ENCODE measurements at regions not wholly inside any gene's neighbourhood (a gene's known extent, or its start where the extent isn't known, plus 50 kb on each side); places are given as distances from the start of the nearest gene placed in this dataset.

- Histone ChIP-seq H3K27ac (ENCODE audit: extremely low read depth, low read depth, low read length) (no peak overlapping the region), H3K9me3 (ENCODE audit: control insufficient read depth, insufficient read depth, low read depth, low read length) (no peaks in the 10 kb centered on the region), H3K4me1 (ENCODE audit: control insufficient read depth, insufficient read depth, low read length) (no peaks in the 10 kb centered on the region), H3K36me3 (ENCODE audit: control insufficient read depth in 2 of 2, insufficient read depth in 1 of 2, low read length in 2 of 2) (no peaks in the 10 kb centered on the region), H3K4me3 (ENCODE audit: low read depth, low read length) (no peak overlapping the region)
- TF ChIP-seq KLF1 (tag by site-specific recombination; IDR thresholded peaks at IDR 0.05) (no peak), ZNF202 (tag by site-specific recombination; IDR thresholded peaks at IDR 0.05; ENCODE audit: borderline replicate concordance) (no peak), ZNF654 (tag by site-specific recombination; IDR thresholded peaks at IDR 0.05; ENCODE audit: low read depth) (no peak), ZNF433 (tag by site-specific recombination; IDR thresholded peaks at IDR 0.05; ENCODE audit: low read depth) (no peak), ZFP69B (tag by site-specific recombination; IDR thresholded peaks at IDR 0.05) (no peak), SCRT1 (tag by site-specific recombination; IDR thresholded peaks at IDR 0.05; ENCODE audit: borderline replicate concordance) (no peak), ZNF133 (tag by site-specific recombination; IDR thresholded peaks at IDR 0.05) (no peak)
- ChIA-PET POLR2A (no interaction called here), CTCF (interaction anchor here (0.5 to 1.4 kb wide), 4 partner anchors 20 to 54 kb away, joined by 3 to 4 read pairs (median 3); no protein-coding TSS in a partner anchor)
Observed at GRCh38 chr10:2972810-2973209, 94.5 kb upstream of the PFKP start.

DNA sequence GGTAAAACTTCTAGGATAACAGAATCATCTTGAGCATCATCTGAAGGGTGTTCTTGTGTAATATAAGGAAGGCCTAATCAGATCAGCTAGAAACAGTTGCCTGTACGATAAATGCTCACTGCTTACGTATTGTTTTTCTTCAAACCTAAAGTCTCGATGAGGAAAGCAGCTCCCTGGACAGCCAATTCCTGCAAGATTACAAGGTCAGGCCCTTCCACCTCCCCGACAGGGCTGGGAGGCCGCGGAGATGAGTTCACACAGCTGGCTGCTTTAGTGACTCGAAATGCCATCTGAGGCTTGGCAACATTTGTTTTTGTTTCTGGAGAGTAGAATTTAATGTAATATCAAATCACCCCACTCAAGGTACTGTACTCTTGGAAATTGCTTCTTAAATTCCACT lies 95.1 kb upstream of the PFKP start:
- no peaks in the 10 kb centered on the region for H3K36me3 ChIP-seq (ENCODE audit: control insufficient read depth in 2 of 2, insufficient read depth in 1 of 2, low read length in 2 of 2)
- H3K4me1 ChIP-seq (ENCODE audit: control insufficient read depth, insufficient read depth, low read length), result no peaks in the 10 kb centered on the region
- H3K9me3 ChIP-seq (ENCODE audit: control insufficient read depth, insufficient read depth, low read depth, low read length), result no peaks in the 10 kb centered on the region
- ChIA-PET POLR2A (interaction anchor here (0.5 kb wide), 1 partner anchor 304 kb away, joined by 4 read pairs; no protein-coding TSS in a partner anchor), CTCF (interaction anchor here (0.5 to 1.4 kb wide), 6 partner anchors 20 to 581 kb away, joined by 3 to 4 read pairs (median 3); no protein-coding TSS in a partner anchor)
- no peak overlapping the region for H3K27ac ChIP-seq (ENCODE audit: extremely low read depth, low read depth, low read length)
- no peak overlapping the region for H3K4me3 ChIP-seq (ENCODE audit: low read depth, low read length)
- no peak for TF ChIP-seq ZNF707 (tag by site-specific recombination; IDR thresholded peaks at IDR 0.05)
- no peak for TF ChIP-seq ZNF157 (tag by site-specific recombination; IDR thresholded peaks at IDR 0.05)
- TF ChIP-seq ZFP69B (tag by site-specific recombination; IDR thresholded peaks at IDR 0.05), result no peak
- no peak for TF ChIP-seq ZNF335 (tag by site-specific recombination; conservative IDR thresholded peaks at IDR 0.05)
- TF ChIP-seq, protein P1, sequence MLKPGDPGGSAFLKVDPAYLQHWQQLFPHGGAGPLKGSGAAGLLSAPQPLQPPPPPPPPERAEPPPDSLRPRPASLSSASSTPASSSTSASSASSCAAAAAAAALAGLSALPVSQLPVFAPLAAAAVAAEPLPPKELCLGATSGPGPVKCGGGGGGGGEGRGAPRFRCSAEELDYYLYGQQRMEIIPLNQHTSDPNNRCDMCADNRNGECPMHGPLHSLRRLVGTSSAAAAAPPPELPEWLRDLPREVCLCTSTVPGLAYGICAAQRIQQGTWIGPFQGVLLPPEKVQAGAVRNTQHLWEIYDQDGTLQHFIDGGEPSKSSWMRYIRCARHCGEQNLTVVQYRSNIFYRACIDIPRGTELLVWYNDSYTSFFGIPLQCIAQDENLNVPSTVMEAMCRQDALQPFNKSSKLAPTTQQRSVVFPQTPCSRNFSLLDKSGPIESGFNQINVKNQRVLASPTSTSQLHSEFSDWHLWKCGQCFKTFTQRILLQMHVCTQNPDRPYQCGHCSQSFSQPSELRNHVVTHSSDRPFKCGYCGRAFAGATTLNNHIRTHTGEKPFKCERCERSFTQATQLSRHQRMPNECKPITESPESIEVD (tag by site-specific recombination; IDR thresholded peaks at IDR 0.05), result no peak
- no peak for TF ChIP-seq ZNF792 (tag by site-specific recombination; IDR thresholded peaks at IDR 0.05)
- no peak for TF ChIP-seq ZFP41 (tag by site-specific recombination; IDR thresholded peaks at IDR 0.05; ENCODE audit: borderline replicate concordance)
- no peak for TF ChIP-seq MEIS1 (CRISPR knock-in tag; IDR thresholded peaks at IDR 0.05; ENCODE audit: borderline replicate concordance)
- no peak for TF ChIP-seq KLF17 (tag by site-specific recombination; IDR thresholded peaks at IDR 0.05)

DNA sequence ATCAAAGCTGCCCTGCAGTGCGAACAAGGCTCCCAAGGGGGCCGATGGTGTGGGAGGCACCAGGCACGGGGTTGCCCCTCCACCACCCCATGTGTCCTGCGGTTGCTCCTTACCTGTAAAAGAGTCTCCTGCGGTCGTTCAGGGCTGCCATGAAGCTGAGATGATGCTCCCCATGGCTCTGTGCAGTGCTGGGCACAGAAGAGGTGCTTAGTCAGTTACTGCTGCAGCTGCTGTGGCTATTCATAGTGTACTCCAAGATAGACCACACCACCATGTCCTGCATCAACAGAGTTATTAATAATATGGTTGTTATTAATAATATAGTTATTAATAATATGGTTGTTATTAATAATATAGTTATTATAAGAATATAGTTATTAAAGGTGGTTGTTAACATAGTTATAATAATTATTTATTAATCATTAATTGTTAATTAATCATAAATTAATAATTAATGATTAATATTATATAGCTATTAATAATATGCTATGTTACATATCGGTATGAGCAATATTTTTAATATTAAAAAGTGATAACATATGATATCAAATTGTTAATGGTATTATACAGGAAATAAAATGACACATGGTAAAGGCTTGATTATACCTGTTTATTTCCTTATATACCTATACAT lies 97.0 kb upstream of the PFKP start:
- Histone ChIP-seq H3K4me3 (ENCODE audit: low read depth, low read length) (no peak overlapping the region), H3K36me3 (ENCODE audit: control insufficient read depth in 2 of 2, insufficient read depth in 1 of 2, low read length in 2 of 2) (no peaks in the 10 kb centered on the region), H3K9me3 (ENCODE audit: control insufficient read depth, insufficient read depth, low read depth, low read length) (no peaks in the 10 kb centered on the region), H3K4me1 (ENCODE audit: control insufficient read depth, insufficient read depth, low read length) (no peaks in the 10 kb centered on the region), H3K27ac (ENCODE audit: extremely low read depth, low read depth, low read length) (no peak overlapping the region)
- ChIA-PET CTCF (no interaction called here), POLR2A (no interaction called here)
- TF ChIP-seq ZNF214 (tag by site-specific recombination; IDR thresholded peaks at IDR 0.05; ENCODE audit: borderline replicate concordance), result no peak
- TF ChIP-seq ZNF558 (tag by site-specific recombination; IDR thresholded peaks at IDR 0.05), result no peak
- TF ChIP-seq ZNF518A (tag by site-specific recombination; conservative IDR thresholded peaks at IDR 0.05; ENCODE audit: low read depth), result no peak
- no peak for TF ChIP-seq GLI2 (tag by site-specific recombination; IDR thresholded peaks at IDR 0.05; ENCODE audit: borderline replicate concordance, low read depth)
- no peak for TF ChIP-seq ZNF155 (tag by site-specific recombination; IDR thresholded peaks at IDR 0.05)
- TF ChIP-seq BCL11B (tag by site-specific recombination; IDR thresholded peaks at IDR 0.05; ENCODE audit: low read depth), result peak; percentile 50; the same call in 1 of the 2 replicates
- no peak for TF ChIP-seq GLI4 (tag by site-specific recombination; IDR thresholded peaks at IDR 0.05)
- no peak for TF ChIP-seq ZNF501 (tag by site-specific recombination; IDR thresholded peaks at IDR 0.05)
